NCI-H345 treated with DMSO at 0.1 percent for 48 hours (cell line): ENCODE measurements at regions not wholly inside any gene's neighbourhood (a gene's known extent, or its start where the extent isn't known, plus 50 kb on each side); places are given as distances from the start of the nearest gene placed in this dataset.
"Not testable (repeated sequence)": the region's sequence is repeated elsewhere in the genome, so short reads cannot be mapped to it uniquely, and the experiment has no call there.

ENCODE experiments used
- DNase-seq: peaks from one replicate; lab custom pipeline; 2025; ENCODE audit not compliant: unreplicated experiment; lab: John Stamatoyannopoulos, UW

DNA sequence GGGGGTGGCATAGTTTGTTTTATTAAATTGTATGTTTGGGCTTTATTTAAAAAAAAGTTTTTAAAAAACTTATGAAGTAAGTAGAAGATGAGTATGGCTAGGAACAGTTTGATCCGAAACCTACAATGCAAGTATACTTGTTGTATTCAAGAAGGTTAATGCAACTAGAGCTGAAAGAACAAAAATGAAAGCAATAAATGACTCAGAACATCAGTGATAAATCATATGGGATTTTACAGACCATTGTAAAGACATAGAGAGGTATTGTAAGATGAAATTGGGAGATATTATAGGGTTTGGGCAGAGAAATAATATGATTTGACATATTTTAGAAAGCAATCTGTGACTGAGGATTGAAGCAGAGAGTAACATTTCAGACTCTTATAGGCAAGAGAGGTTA is 1135.3 kb downstream of the SLITRK5 start:
- no peak for DNase-seq

DNA sequence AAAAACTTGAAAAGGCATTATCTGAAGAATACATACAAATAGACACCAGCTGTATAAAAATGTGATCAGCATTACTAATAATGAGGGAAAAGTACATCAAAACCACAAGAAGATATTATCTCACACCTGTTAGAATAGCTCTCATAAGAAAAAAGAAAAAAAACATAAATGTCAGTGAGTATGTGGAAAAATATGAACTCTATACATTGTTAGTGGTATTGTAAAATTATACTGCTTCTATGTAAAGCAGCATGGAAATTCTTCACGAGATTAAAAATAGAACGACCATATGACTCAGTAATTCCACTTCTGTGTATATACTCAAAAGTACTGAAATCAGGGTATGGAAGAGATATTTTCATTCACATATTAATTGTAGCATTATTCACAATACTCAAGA is 1146.4 kb downstream of the SLITRK5 start:
- DNase-seq: no peak

DNA sequence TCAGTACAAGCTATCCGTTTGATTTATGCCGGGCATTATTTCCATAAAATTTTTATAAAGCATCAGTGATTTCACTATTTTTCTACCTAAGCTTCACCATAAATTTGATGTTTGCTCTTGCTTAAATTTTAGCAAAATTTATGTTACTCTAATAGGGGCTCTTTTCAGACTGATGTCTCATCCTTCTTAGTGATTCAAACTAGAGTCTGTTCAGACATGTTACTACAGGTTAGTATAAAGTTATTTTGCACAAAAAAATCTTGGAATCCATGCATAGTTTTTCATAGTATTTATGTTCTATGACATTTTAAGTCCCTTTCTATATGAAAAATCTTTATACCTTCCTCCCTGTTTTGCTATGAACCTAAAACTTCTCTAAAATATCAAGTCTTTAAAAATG is 1151.9 kb downstream of the SLITRK5 start:
- no peak for DNase-seq

DNA sequence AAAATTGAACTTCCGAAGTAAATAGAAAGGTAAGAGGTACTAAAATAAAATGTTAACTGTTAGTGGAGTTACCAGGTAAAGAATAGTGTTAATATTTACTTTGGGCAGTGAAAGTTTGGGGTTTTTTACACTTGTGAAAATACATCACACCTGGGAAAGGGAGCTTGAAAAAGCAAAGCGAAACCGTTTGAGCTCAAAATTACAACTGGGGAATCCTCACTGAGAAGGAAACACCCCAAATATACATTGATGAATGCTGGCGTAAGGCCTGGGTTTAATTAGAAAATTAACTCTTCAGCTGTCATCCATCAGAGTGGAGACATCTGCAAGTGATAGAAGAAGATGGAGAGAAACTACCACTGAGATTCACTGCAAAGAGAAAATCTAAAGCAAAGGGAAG is 1153.0 kb downstream of the SLITRK5 start:
- no peak for DNase-seq

DNA sequence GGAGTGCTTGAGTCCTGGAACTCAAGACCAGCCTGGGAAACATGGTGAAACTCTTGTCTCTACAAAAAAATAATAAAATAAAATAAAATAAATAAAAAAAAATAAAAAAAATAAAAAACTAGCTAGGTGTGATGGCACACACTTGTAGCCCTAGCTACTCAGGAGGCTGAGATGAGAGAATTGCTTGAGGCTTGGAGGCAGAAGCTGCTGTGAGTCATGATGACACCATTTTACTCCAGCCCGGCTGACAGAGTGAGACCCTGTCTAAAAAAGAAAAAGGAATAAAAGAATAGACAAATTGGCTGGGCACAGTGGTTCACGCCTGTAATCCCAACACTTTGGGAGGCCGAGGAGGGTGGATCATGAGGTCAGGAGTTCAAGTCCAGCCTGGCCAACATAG is 1168.9 kb downstream of the SLITRK5 start:
- no peak for DNase-seq

DNA sequence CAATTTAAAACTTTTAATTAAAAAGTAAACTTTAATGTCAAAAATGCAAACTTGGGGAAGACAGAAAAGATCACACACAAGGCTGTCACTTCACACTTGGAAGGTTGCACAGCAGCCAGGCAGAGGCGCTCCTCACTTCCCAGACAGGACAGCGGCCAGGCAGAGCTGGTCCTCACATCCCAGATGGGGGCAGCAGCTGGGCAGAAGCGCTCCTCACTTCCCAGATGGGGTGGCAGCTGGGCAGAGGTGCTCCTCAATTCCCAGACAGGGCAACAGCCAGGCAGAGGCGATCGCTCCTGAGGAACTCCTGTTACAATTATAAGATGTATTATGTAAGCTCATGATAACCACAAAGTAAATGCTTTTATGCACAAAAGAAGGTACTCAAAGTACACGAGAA is 1181.1 kb downstream of the SLITRK5 start:
- not testable (repeated sequence) for DNase-seq

DNA sequence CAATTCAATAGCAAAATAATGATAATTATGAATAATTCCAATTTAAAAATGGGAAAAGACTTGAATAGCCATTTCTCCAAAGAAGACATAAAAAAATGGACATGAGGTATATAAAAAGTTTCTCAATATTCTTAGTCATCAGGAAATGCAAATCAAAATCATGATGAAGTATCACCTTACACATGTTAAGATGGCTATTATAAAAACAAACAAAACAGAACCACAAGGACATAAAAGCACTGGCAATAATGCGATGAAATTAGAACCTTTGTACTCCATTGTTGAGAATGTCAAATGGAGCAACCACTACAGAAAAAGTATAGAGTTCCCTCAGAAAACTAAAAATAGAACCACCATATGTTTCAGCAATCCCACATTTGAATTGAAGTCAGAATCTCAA is 1186.1 kb downstream of the SLITRK5 start:
- no peak for DNase-seq

DNA sequence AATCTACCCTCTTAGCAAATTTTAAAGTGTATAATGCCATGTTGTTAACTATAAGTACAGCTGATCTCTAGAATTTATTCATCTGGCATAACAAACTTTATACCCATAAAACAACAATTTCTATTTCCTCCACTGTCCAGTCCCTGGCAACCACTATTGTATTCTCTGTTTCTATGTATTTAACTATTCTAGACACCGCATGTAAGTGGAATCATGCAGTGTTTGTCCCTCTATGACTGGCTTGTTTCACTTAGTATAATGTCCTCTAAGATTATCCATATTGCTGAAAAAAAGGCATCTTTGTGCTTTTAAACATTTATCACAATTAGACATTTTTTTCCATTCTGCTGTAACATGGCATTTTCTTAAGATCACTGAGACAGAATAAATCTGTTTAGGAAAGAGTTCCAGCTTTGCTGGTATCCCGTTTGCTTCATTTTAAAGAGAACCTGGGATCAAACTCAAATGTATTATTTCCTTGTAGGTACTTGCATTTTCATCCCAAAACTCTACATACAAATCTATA is 1191.0 kb downstream of the SLITRK5 start:
- peak; percentile 77 for DNase-seq

DNA sequence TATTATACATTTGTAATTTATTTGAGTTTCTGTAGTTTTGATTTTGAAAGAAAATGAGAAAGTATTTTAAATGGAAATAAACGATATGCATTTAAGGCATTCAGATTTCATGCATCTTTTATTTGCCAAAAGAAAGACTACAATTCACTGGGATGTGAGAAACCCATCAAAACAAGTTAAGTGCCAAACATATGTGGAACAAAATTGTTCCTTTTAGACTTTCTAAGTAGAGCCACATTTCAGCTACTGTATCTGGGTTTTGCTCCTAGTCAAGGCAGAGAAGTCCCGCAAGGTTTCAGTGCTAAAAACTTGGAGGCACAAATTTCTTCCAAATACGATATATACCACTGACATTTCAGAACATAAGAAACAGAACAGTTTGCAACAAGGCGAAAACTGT is 1191.9 kb downstream of the SLITRK5 start:
- no peak for DNase-seq

DNA sequence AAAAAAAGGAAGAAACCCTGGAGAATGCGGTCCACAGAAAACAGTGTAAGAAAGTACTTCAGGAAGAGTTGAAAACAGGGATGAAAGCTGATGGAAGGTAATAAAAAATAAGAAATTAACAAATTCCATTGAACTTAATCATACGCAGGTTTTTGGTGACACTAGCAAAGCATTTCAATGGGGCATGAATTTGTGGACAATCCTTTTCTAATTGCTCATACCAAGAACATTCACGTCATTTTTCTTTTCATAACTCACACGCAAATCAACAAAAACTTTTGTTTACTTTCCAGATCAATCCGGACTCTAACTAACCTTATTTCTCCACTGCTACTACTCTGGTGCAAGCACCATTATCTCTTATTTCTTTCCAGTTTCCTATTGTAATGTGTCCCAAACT is 1195.0 kb downstream of the SLITRK5 start:
- no peak for DNase-seq

DNA sequence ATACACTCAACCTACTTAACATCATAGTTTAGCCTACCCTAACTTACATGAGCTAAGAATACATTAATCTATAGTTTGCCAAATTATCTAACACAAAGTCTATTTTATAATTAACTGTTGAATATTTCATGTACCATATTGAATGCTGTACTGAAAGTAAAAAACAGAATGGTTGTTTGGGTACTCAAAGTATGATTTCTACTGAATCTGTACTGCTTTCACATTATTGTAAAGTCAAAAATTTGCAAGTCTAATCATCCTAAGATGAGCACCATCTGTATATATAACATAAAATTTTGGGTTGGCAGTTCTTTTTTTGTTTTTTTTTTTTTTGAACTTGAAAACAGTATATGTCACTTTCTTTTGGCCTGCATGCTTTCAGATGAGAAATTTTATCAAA is 1212.6 kb downstream of the SLITRK5 start:
- no peak for DNase-seq

DNA sequence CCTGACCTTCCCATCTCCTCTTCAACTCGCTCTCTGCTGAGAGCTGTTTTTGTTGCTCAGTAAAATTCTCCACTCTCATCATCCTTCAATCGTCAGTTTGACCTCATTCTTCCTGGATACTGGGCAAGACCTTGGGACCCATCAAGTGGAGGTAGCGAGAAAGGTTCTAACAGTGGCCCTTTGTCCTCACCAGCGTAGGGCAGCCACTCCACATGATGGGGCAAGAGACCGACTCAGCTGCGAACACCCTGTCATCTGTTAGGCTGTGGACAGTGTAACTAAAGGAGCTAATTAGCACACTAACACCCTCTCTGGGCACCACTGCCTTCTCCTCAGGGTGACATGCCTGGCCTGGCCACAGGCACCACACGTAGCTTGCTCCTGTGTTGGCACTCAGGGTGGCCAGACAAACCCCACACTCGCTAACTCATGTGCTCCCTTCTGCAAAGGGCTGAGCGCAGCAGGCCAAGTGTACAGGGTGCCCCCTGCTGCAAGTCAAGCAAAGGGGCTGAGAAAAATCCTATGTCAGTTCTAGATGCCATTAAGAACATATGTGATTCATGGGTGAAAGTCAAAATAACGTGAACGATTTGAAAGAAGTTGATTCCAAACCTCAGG is 1216.0 kb downstream of the SLITRK5 start:
- DNase-seq: no peak

DNA sequence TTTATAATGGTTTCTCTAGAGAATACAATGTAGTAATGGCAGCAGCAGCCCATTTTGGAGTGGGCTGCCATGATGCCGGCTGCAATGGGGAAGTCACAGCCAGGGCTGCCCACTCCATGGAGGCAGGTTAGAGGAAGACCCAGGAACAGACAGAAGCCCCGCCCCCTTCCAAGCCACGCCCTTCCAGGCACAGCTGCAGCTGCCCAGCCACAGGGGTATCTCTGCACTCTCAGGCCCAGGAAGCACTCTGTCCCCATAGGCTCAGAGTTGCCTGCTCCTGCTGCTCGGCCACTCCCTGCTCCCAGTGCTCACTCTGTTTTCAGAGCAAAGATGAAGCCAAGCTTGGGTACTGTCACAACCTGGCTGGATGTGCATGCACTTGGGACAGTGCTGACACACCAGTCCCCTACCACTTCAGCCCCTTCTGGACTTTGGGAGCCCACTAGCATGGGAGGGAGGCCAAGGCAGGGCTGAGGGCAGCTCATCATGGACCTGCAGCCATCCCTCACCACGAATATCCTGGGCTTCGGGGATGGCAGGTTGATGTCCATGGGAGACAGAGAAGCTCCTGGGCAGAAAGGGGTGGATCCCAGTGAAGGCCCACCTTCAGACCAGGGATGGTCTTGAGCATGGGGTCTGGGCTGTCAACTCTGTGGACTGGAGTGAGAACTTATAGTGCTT is 1224.2 kb downstream of the SLITRK5 start:
- DNase-seq: no peak

DNA sequence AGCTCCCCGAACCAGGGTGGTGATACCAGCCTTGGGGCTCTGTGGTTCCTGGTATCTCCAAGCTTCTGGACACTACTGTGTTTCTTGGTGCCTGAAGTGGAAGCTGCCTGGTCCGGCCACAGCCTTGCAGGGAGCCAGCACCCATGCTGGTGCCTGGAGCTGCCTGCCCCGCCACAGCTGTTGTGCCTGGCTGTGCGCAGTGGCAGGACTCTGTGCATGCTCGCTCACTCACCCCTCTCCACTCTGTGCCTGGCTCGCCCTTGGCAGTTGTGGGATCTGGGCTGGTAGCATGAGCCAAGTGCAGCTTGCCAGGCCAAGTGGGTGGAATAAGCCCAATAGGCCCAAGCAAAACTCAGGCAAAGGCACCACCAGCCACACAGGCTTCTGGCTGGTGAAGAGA is 1225.3 kb downstream of the SLITRK5 start:
- DNase-seq: no peak

DNA sequence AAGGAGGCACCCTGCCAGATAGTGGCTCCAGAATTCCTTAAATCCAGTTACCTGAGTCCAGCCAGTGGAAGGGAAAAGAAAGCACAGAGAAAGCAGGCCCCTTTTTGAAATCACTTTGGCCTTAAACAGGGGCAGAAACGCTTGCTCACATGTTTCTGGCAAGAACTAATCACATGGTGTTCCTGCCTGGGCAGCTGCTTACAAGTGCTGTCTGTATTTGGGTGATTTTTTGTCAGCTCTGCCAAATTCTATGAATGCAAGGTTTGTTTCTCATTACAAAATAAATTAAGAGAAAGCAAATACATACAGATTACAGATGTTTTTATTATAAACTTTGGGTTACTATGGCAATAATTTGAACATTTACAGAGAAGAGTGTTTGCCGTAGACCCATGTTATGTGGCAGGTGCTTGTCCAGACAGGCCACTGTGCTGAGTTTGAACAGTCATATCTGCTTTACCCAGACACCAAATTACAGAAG is 1237.8 kb downstream of the SLITRK5 start:
- DNase-seq: peak; percentile 33

DNA sequence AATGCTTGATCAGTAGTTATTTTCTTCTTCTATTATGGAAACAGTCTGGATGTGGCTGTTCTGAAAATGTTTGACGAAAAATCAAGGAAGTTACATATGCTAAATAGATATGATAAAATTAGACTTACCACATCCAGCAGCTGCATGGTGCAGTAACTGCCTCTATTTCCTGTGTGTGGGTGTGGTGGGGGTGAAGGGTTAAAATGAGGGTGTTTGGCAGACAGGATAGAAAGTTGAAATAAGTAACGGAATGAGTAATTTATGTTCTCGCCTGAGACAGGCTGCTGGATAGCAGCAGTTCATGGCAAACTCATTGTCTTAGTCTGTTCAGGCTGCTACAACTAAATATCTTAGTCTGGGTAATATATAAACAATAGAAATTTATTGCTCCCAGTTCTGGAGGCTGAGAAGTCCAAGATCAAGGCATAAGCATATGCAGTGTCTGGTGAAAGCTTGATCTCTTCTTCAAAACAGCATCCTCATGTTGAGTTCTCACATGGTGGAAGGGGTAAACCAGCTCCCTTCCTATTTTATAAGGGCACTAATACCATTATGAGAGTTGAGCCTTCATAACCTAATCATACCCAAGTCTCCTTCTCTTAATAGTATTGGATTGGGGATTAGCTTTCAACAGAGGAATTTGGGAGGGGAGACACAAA is 1248.9 kb downstream of the SLITRK5 start:
- DNase-seq: no peak

DNA sequence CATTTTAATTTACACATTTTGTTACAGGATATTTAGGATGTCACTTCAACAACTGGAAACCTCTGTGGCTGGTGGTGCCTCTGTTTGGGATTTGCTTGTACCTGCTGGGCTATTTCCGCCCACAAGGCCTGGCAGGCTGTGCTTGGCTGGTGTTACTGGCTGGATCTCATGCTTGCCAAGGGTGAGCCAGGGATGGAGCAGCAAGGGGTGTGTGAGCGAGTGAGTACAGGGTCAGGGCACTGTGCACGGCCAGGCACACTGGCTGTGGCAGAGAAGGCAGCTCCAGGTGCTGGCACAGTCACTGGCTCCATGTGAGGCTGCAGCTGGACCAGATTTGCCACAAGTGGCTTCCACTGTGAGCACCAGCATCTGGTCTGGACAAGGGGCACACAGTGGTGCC is 1254.8 kb downstream of the SLITRK5 start:
- DNase-seq: no peak

DNA sequence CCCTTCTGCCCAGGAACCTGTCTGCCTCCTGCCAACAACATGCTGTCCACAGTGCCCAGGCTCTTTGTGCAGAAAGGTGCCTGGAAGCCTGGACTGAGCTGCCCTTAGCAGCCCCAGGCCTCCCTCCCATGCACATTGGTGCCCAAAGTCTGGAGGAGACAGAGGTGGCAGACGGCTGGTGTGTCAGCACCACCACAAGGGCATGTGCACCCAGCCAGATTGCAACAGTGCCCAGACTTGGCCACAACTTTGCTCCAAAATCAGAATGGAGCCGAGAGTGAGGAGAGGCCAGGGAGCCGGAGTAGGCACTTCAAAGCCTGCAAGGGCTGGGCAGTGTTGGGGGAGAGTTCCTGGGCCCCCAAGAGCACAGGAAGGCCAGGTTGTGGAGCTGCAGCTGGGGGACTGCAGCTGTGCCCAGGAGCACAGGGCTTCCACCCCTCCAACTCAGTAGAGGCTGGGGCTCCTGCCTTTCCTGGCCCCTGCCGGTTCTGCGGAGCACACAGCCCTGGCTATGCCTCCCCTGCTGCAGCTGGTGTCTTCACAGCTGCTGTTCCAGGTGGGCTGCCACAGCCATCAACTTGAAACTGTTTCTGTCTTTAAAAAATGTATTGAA is 1255.8 kb downstream of the SLITRK5 start:
- DNase-seq: no peak

DNA sequence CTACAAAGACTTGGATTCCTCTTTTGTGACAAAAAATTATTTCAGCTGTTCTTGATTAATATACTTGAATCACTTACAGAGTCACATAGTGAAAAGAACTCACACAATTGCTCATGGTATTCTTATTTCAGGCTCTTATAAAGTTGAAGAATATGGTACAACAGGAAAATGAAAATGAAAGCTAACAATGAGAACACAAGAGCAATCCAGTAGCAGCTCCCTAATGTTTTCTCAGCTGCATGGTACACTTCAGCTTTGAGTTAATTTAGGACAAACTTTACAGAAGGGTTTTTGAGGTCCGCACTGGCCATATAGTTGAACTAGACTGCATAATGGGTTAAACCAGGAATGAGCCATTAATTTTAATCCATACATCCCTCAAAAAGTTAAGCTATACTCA is 1261.8 kb downstream of the SLITRK5 start:
- no peak for DNase-seq

DNA sequence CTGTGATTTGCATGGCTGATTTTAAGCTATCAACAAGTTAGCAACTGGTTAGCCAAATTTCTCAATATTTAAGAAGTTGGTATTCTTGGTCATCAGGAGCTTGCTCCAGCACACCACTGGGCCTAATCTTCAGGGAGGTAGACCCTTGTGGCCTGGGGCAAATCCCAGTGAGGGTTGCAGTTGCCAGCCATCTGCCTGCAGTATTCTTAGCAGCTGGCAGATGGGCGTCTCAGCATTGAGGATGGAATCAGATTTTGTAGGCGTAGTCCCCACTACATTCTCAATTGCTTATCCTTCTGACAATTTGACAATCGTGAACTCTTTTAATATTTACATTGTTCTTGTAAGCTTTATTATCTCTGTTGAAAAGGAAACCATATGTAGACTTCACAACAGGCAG is 1266.2 kb downstream of the SLITRK5 start:
- DNase-seq: no peak

DNA sequence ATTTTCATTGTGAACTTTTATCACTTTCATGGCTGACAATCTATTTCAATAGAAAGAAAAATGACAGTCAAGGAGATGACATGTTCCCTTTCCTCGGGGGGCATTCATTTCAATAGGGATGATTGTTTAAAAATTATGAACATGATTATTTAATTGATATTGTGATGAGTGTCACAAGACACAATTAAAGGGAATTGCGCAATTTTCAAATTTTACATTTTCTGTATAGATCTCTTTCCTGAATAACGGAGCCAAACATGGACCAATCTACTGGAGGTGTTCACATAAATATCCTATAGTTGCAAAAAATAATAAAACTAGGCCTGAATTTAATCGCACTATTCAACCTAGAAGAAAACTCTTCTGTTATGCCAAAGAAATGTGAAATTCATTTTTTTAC is 1274.6 kb downstream of the SLITRK5 start:
- DNase-seq: no peak

DNA sequence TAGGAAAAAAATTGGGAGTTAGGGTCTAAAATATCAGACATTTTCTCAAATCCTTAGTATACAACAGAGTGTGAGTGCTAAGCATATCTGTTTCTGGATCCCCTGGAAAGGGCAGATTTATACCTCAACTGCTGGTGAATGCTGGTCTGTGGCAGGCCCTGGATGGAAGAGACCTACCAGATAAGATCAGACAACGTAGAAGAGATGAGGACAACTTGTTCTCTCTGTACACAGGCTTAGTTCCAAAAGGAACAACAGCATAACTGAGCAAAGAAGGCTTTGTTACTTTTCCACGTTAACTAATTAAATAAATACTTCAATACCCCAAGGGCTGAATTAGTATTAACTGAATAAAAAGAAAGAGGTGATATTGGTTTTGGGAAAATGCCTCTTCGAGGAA is 1277.3 kb downstream of the SLITRK5 start:
- no peak for DNase-seq
